Gastroesophageal sphincter (tissue), 3 donors: ENCODE measurements at regions not wholly inside any gene's neighbourhood (a gene's known extent, or its start where the extent isn't known, plus 50 kb on each side); places are given as distances from the start of the nearest gene placed in this dataset.

Experiments used
- CTCF ChIP-seq, 4 experiments: fragments of 200-600 bp in 2 of 4; fragments of 450-650 bp in 2 of 4; sonication (generic) in 1 of 4; IDR thresholded peaks; one replicate each; pipeline ENCODE4 v1.5.1; 2017 to 2019; ENCODE audit warnings: antibody characterized with exemption in 4 of 4, mild to moderate bottlenecking in 2 of 4, moderate library complexity in 2 of 4
- POLR2AphosphoS5 ChIP-seq: sonication (generic); formaldehyde crosslinking; IDR thresholded peaks from one replicate; pipeline ENCODE4 v1.6.1; 2017; ENCODE audit warnings: antibody characterized with exemption

GRCh38 chr6:115415378-115415777 lies 645.3 kb downstream of the FRK start:
- no peak for TF ChIP-seq CTCF (IDR thresholded peaks at IDR 0.05)
- TF ChIP-seq POLR2AphosphoS5 = no peak
